CD4-positive, alpha-beta memory T cell (primary cell): ENCODE measurements at regions not wholly inside any gene's neighbourhood (a gene's known extent, or its start where the extent isn't known, plus 50 kb on each side); places are given as distances from the start of the nearest gene placed in this dataset.
A peak's percentile ranks its signal among the peaks of the same experiment; 100 is the strongest.
"Not testable (repeated sequence)": the region's sequence is repeated elsewhere in the genome, so short reads cannot be mapped to it uniquely, and the experiment has no call there.

ENCODE experiments used
- CTCF ChIA-PET: fragments of 350-600 bp; sonication (Branson Sonifier 250); formaldehyde crosslinking; loops from one replicate; lab custom pipeline; 2021; ENCODE audit warnings: inconsistent platforms; ENCODE audit not compliant: partially characterized antibody; lab: Charles Lee
- POLR2A ChIA-PET: fragments of 350-600 bp; sonication (Branson Sonifier 250); formaldehyde crosslinking; loops from one replicate; lab custom pipeline; 2021; ENCODE audit not compliant: partially characterized antibody; lab: Charles Lee
- DNase-seq, 5 donors: peaks; one replicate each; pipeline versions ENCODE4 v3.0.0 to v3.0.0-alpha.2; 2020 to 2022; ENCODE audit warnings: mixed read lengths in 1 of 5
- H3K27ac ChIP-seq: one replicate; pipeline ENCODE4 v1.7.0; 2013; ENCODE audit warnings: low read depth, low read length
- H3K27me3 ChIP-seq: 2 replicates; pipeline ENCODE4 v1.7.0; 2013; ENCODE audit warnings: mild to moderate bottlenecking, low read length, moderate library complexity; ENCODE audit not compliant: insufficient read depth
- H3K36me3 ChIP-seq: 2 replicates; pipeline ENCODE4 v1.7.0; 2013; ENCODE audit warnings: mild to moderate bottlenecking, low read length, moderate library complexity; ENCODE audit not compliant: insufficient read depth
- H3K4me1 ChIP-seq: 2 replicates; pipeline ENCODE4 v1.7.0; 2013; ENCODE audit warnings: mild to moderate bottlenecking, low read length, moderate library complexity; ENCODE audit not compliant: insufficient read depth
- H3K4me3 ChIP-seq, 2 donors: one replicate each; pipeline ENCODE4 v1.7.0; 2013; ENCODE audit warnings: low read length in 2 of 2, mild to moderate bottlenecking in 1 of 2
- H3K9me3 ChIP-seq, 2 donors: one replicate each; pipeline ENCODE4 v1.7.0; 2013; ENCODE audit warnings: low read length in 2 of 2, control low read depth in 1 of 2; ENCODE audit not compliant: control insufficient read depth in 1 of 2
- H3K27ac Mint-ChIP-seq, 7 donors: one replicate each; pipeline ENCODE4 v1.8.0; 2020 to 2021; ENCODE audit warnings: mixed read lengths in 7 of 7, mild to moderate bottlenecking in 6 of 7, inconsistent platforms in 3 of 7, moderate library complexity in 3 of 7
- H3K27me3 Mint-ChIP-seq, 2 donors: one replicate each; pipeline ENCODE4 v1.8.0; 2020 to 2021; ENCODE audit warnings: mixed read lengths in 2 of 2
- H3K36me3 Mint-ChIP-seq, 2 donors: one replicate each; pipeline ENCODE4 v1.8.0; 2020 to 2021; ENCODE audit warnings: mixed read lengths in 2 of 2, inconsistent platforms in 1 of 2, mild to moderate bottlenecking in 1 of 2
- H3K4me1 Mint-ChIP-seq, 4 donors: one replicate each; pipeline ENCODE4 v1.8.0; 2020 to 2021; ENCODE audit warnings: mixed read lengths in 4 of 4, mild to moderate bottlenecking in 1 of 4
- H3K4me3 Mint-ChIP-seq, 8 donors: one replicate each; pipeline ENCODE4 v1.8.0; 2020 to 2021; ENCODE audit warnings: mixed read lengths in 8 of 8, mild to moderate bottlenecking in 7 of 8, moderate library complexity in 6 of 8, inconsistent platforms in 3 of 8
- H3K9me3 Mint-ChIP-seq, 8 donors: one replicate each; pipeline ENCODE4 v1.8.0; 2020 to 2021; ENCODE audit warnings: mixed read lengths in 8 of 8, mild to moderate bottlenecking in 5 of 8, inconsistent platforms in 3 of 8, moderate library complexity in 1 of 8
- intact Hi-C: fragments of 100-400 bp; cut with micrococcal nuclease; formaldehyde crosslinking; loops from one replicate; pipeline ENCODE4 v1.15.1; 2023

DNA sequence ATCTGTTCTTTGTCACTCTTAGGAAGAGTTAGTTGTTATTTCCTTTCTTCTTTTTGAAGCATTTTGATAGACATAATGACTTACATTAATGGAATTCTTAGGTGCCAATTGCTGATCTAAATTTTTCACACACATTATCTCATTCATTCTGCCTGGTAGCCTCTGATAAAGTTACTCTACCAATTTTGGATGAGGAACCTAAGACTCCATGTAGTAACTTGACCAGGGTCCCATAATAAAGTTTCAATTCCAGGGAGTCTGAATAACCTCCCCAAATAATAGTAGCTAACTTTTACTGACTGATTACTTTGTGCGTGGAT is 73.2 kb upstream of the CITED2 start:
- H3K27me3 ChIP-seq = no peaks in the 10 kb centered on the region
- no peak overlapping the region for H3K27ac ChIP-seq
- ChIA-PET CTCF (no interaction called here), POLR2A (no interaction called here)
- H3K4me3 ChIP-seq = no peak overlapping the region
- peak overlapping the region in 1 of 7 donors; percentile 6 for H3K27ac Mint-ChIP-seq
- H3K36me3 Mint-ChIP-seq = no peaks in the 10 kb centered on the region
- no peak for DNase-seq
- H3K27me3 Mint-ChIP-seq = no peaks in the 10 kb centered on the region
- H3K4me3 Mint-ChIP-seq = no peak overlapping the region
- H3K9me3 ChIP-seq = no peaks in the 10 kb centered on the region
- intact Hi-C loops = no loop called here
- no peaks in the 10 kb centered on the region for H3K4me1 ChIP-seq
- H3K4me1 Mint-ChIP-seq = peaks cover 0 to 2% (median under 1%) of the 10 kb centered on the region in 4 donors
- no peaks in the 10 kb centered on the region for H3K9me3 Mint-ChIP-seq
- H3K36me3 ChIP-seq = no peaks in the 10 kb centered on the region

- no peaks in the 10 kb centered on the region for H3K36me3 ChIP-seq
- CTCF ChIA-PET = no interaction called here
- intact Hi-C loops = no loop called here
Measured at GRCh38 chr6:139446768-139447655, 72.6 kb upstream of the CITED2 start.

GRCh38 chr6:139446138-139446715 is 71.8 kb upstream of the CITED2 start:
- no peaks in the 10 kb centered on the region for H3K27me3 ChIP-seq
- intact Hi-C loops = no loop called here
- no peaks in the 10 kb centered on the region for H3K9me3 ChIP-seq
- no peak overlapping the region for H3K27ac ChIP-seq
- no peaks in the 10 kb centered on the region for H3K36me3 ChIP-seq
- Mint-ChIP-seq H3K4me1 (peaks cover 0 to 7% (median 3%) of the 10 kb centered on the region in 4 donors), H3K4me3 (no peak overlapping the region), H3K36me3 (no peaks in the 10 kb centered on the region), H3K9me3 (no peaks in the 10 kb centered on the region), H3K27ac (no peak overlapping the region), H3K27me3 (no peaks in the 10 kb centered on the region)
- POLR2A ChIA-PET = no interaction called here
- no peak for DNase-seq
- CTCF ChIA-PET = no interaction called here
- H3K4me3 ChIP-seq = no peak overlapping the region
- no peaks in the 10 kb centered on the region for H3K4me1 ChIP-seq

More at GRCh38 chr6:139446768-139447655, 72.6 kb upstream of the CITED2 start:
- Mint-ChIP-seq H3K4me3 (no peak overlapping the region), H3K27ac (no peak overlapping the region), H3K4me1 (peaks cover 0 to 6% (median 3%) of the 10 kb centered on the region in 4 donors), H3K27me3 (no peaks in the 10 kb centered on the region), H3K36me3 (no peaks in the 10 kb centered on the region), H3K9me3 (no peaks in the 10 kb centered on the region)
- Histone ChIP-seq H3K27me3 (no peaks in the 10 kb centered on the region), H3K9me3 (no peaks in the 10 kb centered on the region), H3K4me3 (no peak overlapping the region), H3K27ac (no peak overlapping the region), H3K4me1 (no peaks in the 10 kb centered on the region)
- no peak for DNase-seq
- POLR2A ChIA-PET = no interaction called here

- H3K9me3 Mint-ChIP-seq, POLR2A ChIA-PET, H3K27ac Mint-ChIP-seq, H3K4me1 ChIP-seq, H3K9me3 ChIP-seq, DNase-seq, H3K27me3 Mint-ChIP-seq, H3K4me3 ChIP-seq, intact Hi-C loops, H3K36me3 ChIP-seq, H3K27ac ChIP-seq, H3K4me1 Mint-ChIP-seq, H3K27me3 ChIP-seq, H3K4me3 Mint-ChIP-seq, H3K36me3 Mint-ChIP-seq, CTCF ChIA-PET: not testable (repeated sequence)
Measured at GRCh38 chr6:139444273-139444787, 69.9 kb upstream of the CITED2 start.

GRCh38 chr6:139443231-139444112 is 69.0 kb upstream of the CITED2 start:
- no peak for DNase-seq
- no peak overlapping the region for H3K4me3 ChIP-seq
- H3K4me1 ChIP-seq = no peaks in the 10 kb centered on the region
- no peak overlapping the region for H3K27ac ChIP-seq
- no peaks in the 10 kb centered on the region for H3K27me3 Mint-ChIP-seq
- H3K27me3 ChIP-seq = no peaks in the 10 kb centered on the region
- ChIA-PET CTCF (no interaction called here), POLR2A (no interaction called here)
- no peaks in the 10 kb centered on the region for H3K36me3 Mint-ChIP-seq
- intact Hi-C loops = no loop called here
- H3K36me3 ChIP-seq = no peaks in the 10 kb centered on the region
- H3K4me1 Mint-ChIP-seq = peaks cover 0 to 7% (median 3%) of the 10 kb centered on the region in 4 donors
- H3K9me3 ChIP-seq = no peaks in the 10 kb centered on the region
- no peak overlapping the region for H3K27ac Mint-ChIP-seq
- H3K4me3 Mint-ChIP-seq = no peak overlapping the region
- no peaks in the 10 kb centered on the region for H3K9me3 Mint-ChIP-seq

DNA sequence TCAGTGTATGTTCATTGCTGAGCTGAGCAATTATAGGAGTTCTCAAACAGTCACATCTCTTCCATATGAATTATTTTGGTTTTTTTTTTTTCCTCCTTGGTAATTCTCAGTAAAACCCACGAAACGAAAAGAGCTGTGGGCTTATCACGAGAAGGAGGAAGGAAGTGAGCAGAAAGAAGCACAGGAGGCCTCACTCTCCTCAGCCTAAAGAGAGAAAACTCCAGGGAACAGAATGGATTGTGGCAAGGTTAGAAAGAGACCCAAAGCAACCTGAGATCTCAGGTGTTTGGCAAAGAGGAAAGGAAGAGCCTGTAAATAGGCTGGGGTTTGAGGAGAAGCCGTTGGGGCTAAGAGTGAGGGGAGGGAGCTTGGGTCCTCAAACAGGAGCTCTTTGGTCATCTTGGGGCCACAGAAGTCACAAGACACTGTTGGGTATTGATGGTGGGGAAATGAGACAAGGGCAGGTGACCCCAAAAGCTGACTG is 67.8 kb upstream of the CITED2 start:
- H3K4me1 ChIP-seq = no peaks in the 10 kb centered on the region
- no peak overlapping the region for H3K4me3 Mint-ChIP-seq
- ChIA-PET CTCF (no interaction called here), POLR2A (no interaction called here)
- H3K9me3 Mint-ChIP-seq = no peaks in the 10 kb centered on the region
- H3K36me3 Mint-ChIP-seq = no peaks in the 10 kb centered on the region
- no peak overlapping the region for H3K27ac ChIP-seq
- no peaks in the 10 kb centered on the region for H3K27me3 Mint-ChIP-seq
- intact Hi-C loops = no loop called here
- no peak overlapping the region for H3K4me3 ChIP-seq
- peaks cover 0 to 7% (median 2%) of the 10 kb centered on the region in 4 donors for H3K4me1 Mint-ChIP-seq
- no peak overlapping the region for H3K27ac Mint-ChIP-seq
- H3K27me3 ChIP-seq = no peaks in the 10 kb centered on the region
- no peak for DNase-seq
- no peaks in the 10 kb centered on the region for H3K36me3 ChIP-seq
- no peaks in the 10 kb centered on the region for H3K9me3 ChIP-seq

DNA sequence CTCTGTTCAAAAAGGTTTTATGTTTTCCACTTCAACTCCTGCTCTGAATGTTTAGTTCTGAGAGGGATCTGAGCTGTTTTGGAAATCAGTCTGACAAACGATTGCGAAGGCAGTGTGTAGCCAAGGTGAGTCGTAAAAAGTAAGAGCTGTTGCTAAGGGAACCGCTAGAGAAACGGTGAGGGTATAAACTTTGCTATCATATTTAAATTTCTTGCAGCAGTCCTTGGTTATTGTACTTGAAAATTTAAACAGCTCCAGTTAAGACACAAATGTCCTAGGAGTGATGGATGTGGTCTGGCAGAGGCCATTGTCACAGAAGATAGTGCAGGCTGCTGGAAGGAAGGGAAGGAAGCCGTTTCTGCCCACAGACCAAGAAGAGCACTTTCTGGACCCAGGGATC is 64.9 kb upstream of the CITED2 start:
- intact Hi-C loops = no loop called here
- Histone ChIP-seq H3K27ac (no peak overlapping the region), H3K4me1 (no peaks in the 10 kb centered on the region), H3K27me3 (no peaks in the 10 kb centered on the region), H3K9me3 (no peaks in the 10 kb centered on the region), H3K4me3 (no peak overlapping the region), H3K36me3 (no peaks in the 10 kb centered on the region)
- POLR2A ChIA-PET = no interaction called here
- no peak for DNase-seq
- Mint-ChIP-seq H3K9me3 (no peaks in the 10 kb centered on the region), H3K27ac (no peak overlapping the region), H3K27me3 (no peaks in the 10 kb centered on the region), H3K4me1 (peaks cover 0 to 7% (median 2%) of the 10 kb centered on the region in 4 donors), H3K36me3 (no peaks in the 10 kb centered on the region), H3K4me3 (no peak overlapping the region)
- CTCF ChIA-PET = interaction anchor here (1.4 kb wide), 1 partner anchor 9 kb away, joined by 4 read pairs; no protein-coding TSS in a partner anchor
